ENCODE measurements at regions not wholly inside any gene's neighbourhood (a gene's known extent, or its start where the extent isn't known, plus 50 kb on each side); places are given as distances from the start of the nearest gene placed in this dataset.

DNA sequence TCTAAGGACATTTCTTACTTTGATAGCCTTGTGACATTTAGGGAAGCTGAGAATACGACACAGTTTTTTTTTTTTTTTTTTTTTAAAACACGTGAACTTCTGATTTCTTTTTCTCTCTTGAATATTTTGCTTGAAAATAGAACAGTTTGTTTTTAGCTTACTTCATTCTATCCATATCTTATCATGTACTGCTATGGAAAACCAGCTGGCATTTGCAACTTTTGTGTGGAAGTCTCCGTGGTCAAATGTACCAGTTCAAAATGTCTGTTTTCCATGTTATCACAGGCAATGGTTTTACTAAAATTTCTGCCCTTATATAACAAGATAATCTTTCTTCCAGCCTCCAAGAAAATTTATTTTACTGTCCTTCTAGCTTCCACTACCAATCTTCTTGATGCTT is 821.6 kb downstream of the DNAJB9 start:
- 40 to 42% methylated on average over 3 of the region's 3 CpGs for WGBS, 2 donors
- intact Hi-C loops (cut with DNase I), result no loop called here
- TF ChIP-seq, protein P1, sequence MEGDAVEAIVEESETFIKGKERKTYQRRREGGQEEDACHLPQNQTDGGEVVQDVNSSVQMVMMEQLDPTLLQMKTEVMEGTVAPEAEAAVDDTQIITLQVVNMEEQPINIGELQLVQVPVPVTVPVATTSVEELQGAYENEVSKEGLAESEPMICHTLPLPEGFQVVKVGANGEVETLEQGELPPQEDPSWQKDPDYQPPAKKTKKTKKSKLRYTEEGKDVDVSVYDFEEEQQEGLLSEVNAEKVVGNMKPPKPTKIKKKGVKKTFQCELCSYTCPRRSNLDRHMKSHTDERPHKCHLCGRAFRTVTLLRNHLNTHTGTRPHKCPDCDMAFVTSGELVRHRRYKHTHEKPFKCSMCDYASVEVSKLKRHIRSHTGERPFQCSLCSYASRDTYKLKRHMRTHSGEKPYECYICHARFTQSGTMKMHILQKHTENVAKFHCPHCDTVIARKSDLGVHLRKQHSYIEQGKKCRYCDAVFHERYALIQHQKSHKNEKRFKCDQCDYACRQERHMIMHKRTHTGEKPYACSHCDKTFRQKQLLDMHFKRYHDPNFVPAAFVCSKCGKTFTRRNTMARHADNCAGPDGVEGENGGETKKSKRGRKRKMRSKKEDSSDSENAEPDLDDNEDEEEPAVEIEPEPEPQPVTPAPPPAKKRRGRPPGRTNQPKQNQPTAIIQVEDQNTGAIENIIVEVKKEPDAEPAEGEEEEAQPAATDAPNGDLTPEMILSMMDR (IDR thresholded peaks at IDR 0.05), result no peak
- DNase-seq (no peak), ATAC-seq (peak in 1 of 4 donors; percentile 55), FAIRE-seq (no peak)
- no peaks in the 10 kb centered on the region for H3K4me1 ChIP-seq
- no peak overlapping the region for H3K27ac ChIP-seq
- no peaks in the 10 kb centered on the region for H3K36me3 ChIP-seq
- H3K4me3 ChIP-seq, result no peak overlapping the region
- H3K9me3 ChIP-seq, result no peaks in the 10 kb centered on the region
- H3K27me3 ChIP-seq, result no peaks in the 10 kb centered on the region

- FAIRE-seq (no peak), ATAC-seq (no peak), DNase-seq (no peak)
- no peak overlapping the region for H3K4me3 ChIP-seq
- no peaks in the 10 kb centered on the region for H3K4me1 ChIP-seq
- no peaks in the 10 kb centered on the region for H3K27me3 ChIP-seq
- TF ChIP-seq, protein P1 (IDR thresholded peaks at IDR 0.05), result no peak
- intact Hi-C loops (cut with DNase I), result no loop called here
- no peak overlapping the region for H3K27ac ChIP-seq
- WGBS, 2 donors, result 91 to 93% methylated on average over 1 of the region's 1 CpG
- H3K36me3 ChIP-seq, result no peaks in the 10 kb centered on the region
- no peaks in the 10 kb centered on the region for H3K9me3 ChIP-seq
Observed at GRCh38 chr7:109402107-109402506, 832.4 kb downstream of the DNAJB9 start.

GRCh38 chr7:109407756-109408155 is 838.1 kb downstream of the DNAJB9 start:
- no peak overlapping the region for H3K27ac ChIP-seq
- no peak overlapping the region for H3K4me3 ChIP-seq
- DNase-seq, result no peak
- WGBS, 2 donors, result 87 to 96% methylated on average over 3 of the region's 3 CpGs
- H3K36me3 ChIP-seq, result no peaks in the 10 kb centered on the region
- intact Hi-C loops (cut with DNase I), result no loop called here
- ATAC-seq, result no peak
- H3K4me1 ChIP-seq, result no peaks in the 10 kb centered on the region
- no peaks in the 10 kb centered on the region for H3K9me3 ChIP-seq
- no peak for FAIRE-seq
- TF ChIP-seq, protein P1 (IDR thresholded peaks at IDR 0.05), result no peak
- no peaks in the 10 kb centered on the region for H3K27me3 ChIP-seq

- intact Hi-C loops (cut with DNase I), result no loop called here
- 80 to 91% methylated on average over 2 of the region's 2 CpGs for WGBS, 2 donors
- DNase-seq, result no peak
- no peak for FAIRE-seq
- no peaks in the 10 kb centered on the region for H3K4me1 ChIP-seq
- no peak overlapping the region for H3K4me3 ChIP-seq
- TF ChIP-seq, protein P1 (IDR thresholded peaks at IDR 0.05), result no peak
- no peak for ATAC-seq
- H3K27ac ChIP-seq, result no peak overlapping the region
- no peaks in the 10 kb centered on the region for H3K36me3 ChIP-seq
- H3K9me3 ChIP-seq, result no peaks in the 10 kb centered on the region
- no peaks in the 10 kb centered on the region for H3K27me3 ChIP-seq
Observed at GRCh38 chr7:109437957-109438356, 868.3 kb downstream of the DNAJB9 start.

- Histone ChIP-seq H3K27ac (no peak overlapping the region), H3K36me3 (no peaks in the 10 kb centered on the region), H3K27me3 (no peaks in the 10 kb centered on the region), H3K4me1 (no peaks in the 10 kb centered on the region), H3K9me3 (no peaks in the 10 kb centered on the region), H3K4me3 (no peak overlapping the region)
- no peak for FAIRE-seq
- WGBS, 2 donors, result 86 to 100% methylated on average over 1 of the region's 1 CpG
- no peak for ATAC-seq
- TF ChIP-seq, protein P1 (IDR thresholded peaks at IDR 0.05), result no peak
- no peak for DNase-seq
- intact Hi-C loops (cut with DNase I), result no loop called here
Observed at GRCh38 chr7:109449760-109450159, 880.1 kb downstream of the DNAJB9 start.

Measured in pancreas (tissue), 10 donors.